HUES48 (cell line): ENCODE measurements at regions not wholly inside any gene's neighbourhood (a gene's known extent, or its start where the extent isn't known, plus 50 kb on each side); places are given as distances from the start of the nearest gene placed in this dataset.

ENCODE experiments used
- H3K27ac ChIP-seq: one replicate; pipeline ENCODE4 v1.7.0; 2013; ENCODE audit warnings: low read depth, low read length, inconsistent platforms
- H3K27me3 ChIP-seq: 2 replicates; pipeline ENCODE4 v1.6.1; 2013; ENCODE audit warnings: mild to moderate bottlenecking, low read length; ENCODE audit not compliant: control insufficient read depth, insufficient read depth
- H3K36me3 ChIP-seq: 2 replicates; pipeline ENCODE4 v1.6.1; 2013; ENCODE audit warnings: low read length; ENCODE audit not compliant: control insufficient read depth, insufficient read depth
- H3K4me1 ChIP-seq: 2 replicates; pipeline ENCODE4 v1.6.1; 2013; ENCODE audit warnings: mild to moderate bottlenecking, low read length; ENCODE audit not compliant: control insufficient read depth, insufficient read depth
- H3K4me3 ChIP-seq: 2 replicates; pipeline ENCODE4 v1.5.1; 2013; ENCODE audit warnings: mild to moderate bottlenecking, low read depth, low read length
- H3K9ac ChIP-seq: 2 replicates; pipeline ENCODE4 v1.6.1; 2013; ENCODE audit warnings: mild to moderate bottlenecking, low read depth, low read length, moderate library complexity
- H3K9me3 ChIP-seq: 2 replicates; pipeline ENCODE4 v1.6.1; 2013; ENCODE audit warnings: low read length; ENCODE audit not compliant: control insufficient read depth, insufficient read depth

DNA sequence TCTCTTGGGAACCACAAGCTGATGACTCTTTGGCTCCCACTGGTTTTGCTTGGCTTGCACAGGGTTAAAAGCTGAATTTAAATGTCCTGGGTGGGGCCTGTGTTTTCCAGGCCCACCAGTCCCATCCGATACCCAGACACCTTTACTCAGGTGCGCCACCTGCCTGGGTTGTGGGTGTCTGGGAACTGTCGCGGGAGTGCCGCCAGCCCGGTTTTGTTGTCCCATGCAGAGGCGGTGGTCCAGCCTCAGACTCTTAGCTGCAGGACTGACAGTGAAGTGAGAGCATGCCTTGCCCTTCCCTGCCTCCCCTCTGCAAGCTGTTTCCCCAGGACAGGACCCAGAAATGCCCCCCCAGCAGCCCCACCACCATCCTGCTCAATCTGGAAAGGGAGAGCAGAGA lies 255.6 kb upstream of the ZNF32 start:
- Histone ChIP-seq H3K27ac (no peak overlapping the region), H3K9ac (no peak overlapping the region), H3K36me3 (no peaks in the 10 kb centered on the region), H3K27me3 (no peaks in the 10 kb centered on the region), H3K9me3 (no peaks in the 10 kb centered on the region), H3K4me1 (no peaks in the 10 kb centered on the region), H3K4me3 (no peak overlapping the region)

GRCh38 chr10:43903451-43903850 lies 254.8 kb upstream of the ZNF32 start:
- H3K27me3 ChIP-seq: no peaks in the 10 kb centered on the region
- H3K9me3 ChIP-seq: no peaks in the 10 kb centered on the region
- H3K4me3 ChIP-seq: no peak overlapping the region
- no peak overlapping the region for H3K9ac ChIP-seq
- H3K36me3 ChIP-seq: no peaks in the 10 kb centered on the region
- H3K27ac ChIP-seq: no peak overlapping the region
- H3K4me1 ChIP-seq: no peaks in the 10 kb centered on the region

DNA sequence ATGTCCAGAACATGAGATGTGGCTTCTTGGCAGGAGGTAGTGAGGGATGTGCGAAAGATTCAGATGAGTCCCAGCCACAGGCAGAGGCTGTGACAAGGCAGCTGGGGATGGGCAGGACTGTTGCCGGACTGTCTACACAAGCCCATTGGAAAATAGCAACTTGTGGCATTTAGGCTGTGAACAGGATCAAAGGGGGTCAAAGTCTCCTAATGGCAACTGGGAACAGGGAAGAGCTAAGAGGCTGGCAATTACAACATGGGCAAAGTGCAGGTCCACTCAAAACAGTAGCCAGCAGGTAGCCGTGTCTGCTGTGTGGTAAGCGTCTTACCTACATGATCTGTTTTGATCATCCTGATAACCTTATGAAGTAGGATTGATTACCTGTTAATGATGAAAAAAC lies 254.2 kb upstream of the ZNF32 start:
- no peaks in the 10 kb centered on the region for H3K36me3 ChIP-seq
- no peak overlapping the region for H3K4me3 ChIP-seq

DNA sequence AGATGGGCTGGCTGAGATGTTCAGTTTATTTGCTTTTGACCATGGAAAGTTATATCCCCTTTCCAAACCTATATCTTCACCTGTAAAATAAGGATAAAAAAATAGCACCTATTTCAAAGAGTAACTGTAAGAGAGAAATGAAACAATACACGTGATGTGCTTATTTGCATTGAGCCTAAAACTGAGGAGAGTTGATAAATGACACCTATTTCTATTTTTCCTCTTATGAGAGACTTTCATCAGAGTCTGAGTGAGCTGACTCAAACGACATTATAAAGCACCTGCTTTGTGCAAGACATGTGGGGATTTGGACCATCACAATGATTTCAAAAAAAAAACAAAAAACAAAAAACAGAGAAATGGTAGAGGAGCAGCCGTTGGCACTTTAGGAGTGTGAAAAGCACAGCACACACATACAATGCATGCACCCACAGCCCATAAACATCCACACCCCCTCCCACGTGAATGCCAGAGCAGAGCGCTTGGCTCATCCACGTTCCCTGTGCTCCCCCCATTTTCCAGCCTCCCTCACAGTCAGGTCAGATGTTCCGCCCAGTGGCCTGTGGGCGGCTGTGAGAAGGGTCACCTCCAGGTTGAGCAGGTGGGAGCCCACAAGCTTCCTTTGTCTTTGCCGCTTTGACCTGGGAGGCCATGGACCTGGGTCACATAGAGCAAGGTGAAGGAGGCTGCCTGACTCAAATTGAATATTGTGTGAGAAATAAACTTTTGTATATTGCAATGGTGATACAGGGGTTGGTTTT lies 253.2 kb upstream of the ZNF32 start:
- no peaks in the 10 kb centered on the region for H3K36me3 ChIP-seq
- H3K27ac ChIP-seq: no peak overlapping the region
- no peaks in the 10 kb centered on the region for H3K9me3 ChIP-seq
- H3K27me3 ChIP-seq: no peaks in the 10 kb centered on the region
- H3K4me3 ChIP-seq: no peak overlapping the region
- H3K9ac ChIP-seq: no peak overlapping the region
- H3K4me1 ChIP-seq: no peaks in the 10 kb centered on the region

More for the DNA sequence above, 254.2 kb upstream of the ZNF32 start:
- Histone ChIP-seq H3K4me1 (no peaks in the 10 kb centered on the region), H3K9me3 (no peaks in the 10 kb centered on the region), H3K27ac (no peak overlapping the region), H3K9ac (no peak overlapping the region), H3K27me3 (no peaks in the 10 kb centered on the region)

GRCh38 chr10:43901302-43901701 lies 252.6 kb upstream of the ZNF32 start:
- no peak overlapping the region for H3K9ac ChIP-seq
- H3K4me1 ChIP-seq: no peaks in the 10 kb centered on the region
- no peak overlapping the region for H3K4me3 ChIP-seq
- H3K27me3 ChIP-seq: no peaks in the 10 kb centered on the region
- H3K36me3 ChIP-seq: no peaks in the 10 kb centered on the region
- no peaks in the 10 kb centered on the region for H3K9me3 ChIP-seq
- no peak overlapping the region for H3K27ac ChIP-seq

DNA sequence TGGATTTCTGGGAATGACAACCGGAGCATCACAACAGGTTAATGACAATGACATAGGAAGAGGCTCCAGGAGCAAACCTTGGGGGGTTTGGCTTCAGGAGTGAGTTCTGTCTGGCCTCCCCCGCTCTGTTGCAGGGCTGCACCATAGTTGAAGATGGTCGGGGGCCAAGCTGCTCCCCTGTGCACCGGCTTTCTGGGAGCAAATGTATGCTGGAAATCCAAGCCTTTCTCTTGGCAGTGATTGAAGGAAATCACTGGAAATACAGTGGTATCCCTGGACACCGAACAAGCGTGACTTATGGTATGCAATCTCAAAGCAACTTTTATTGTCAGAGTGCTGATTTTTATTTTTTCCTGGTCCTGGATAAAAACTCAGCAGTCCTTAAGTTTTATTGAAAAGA lies 251.9 kb upstream of the ZNF32 start:
- no peaks in the 10 kb centered on the region for H3K9me3 ChIP-seq
- no peak overlapping the region for H3K9ac ChIP-seq
- no peak overlapping the region for H3K4me3 ChIP-seq
- H3K27ac ChIP-seq: no peak overlapping the region
- no peaks in the 10 kb centered on the region for H3K27me3 ChIP-seq
- no peaks in the 10 kb centered on the region for H3K36me3 ChIP-seq
- no peaks in the 10 kb centered on the region for H3K4me1 ChIP-seq

- H3K9me3 ChIP-seq: no peaks in the 10 kb centered on the region
- H3K36me3 ChIP-seq: no peaks in the 10 kb centered on the region
- no peak overlapping the region for H3K4me3 ChIP-seq
- no peaks in the 10 kb centered on the region for H3K27me3 ChIP-seq
- H3K4me1 ChIP-seq: no peaks in the 10 kb centered on the region
- H3K9ac ChIP-seq: no peak overlapping the region
- no peak overlapping the region for H3K27ac ChIP-seq
These were observed 250.7 kb upstream of the ZNF32 start for GRCh38 chr10:43899224-43899959.

GRCh38 chr10:43898592-43898991 lies 249.9 kb upstream of the ZNF32 start:
- Histone ChIP-seq H3K4me3 (no peak overlapping the region), H3K27me3 (no peaks in the 10 kb centered on the region), H3K27ac (no peak overlapping the region), H3K4me1 (no peaks in the 10 kb centered on the region), H3K9ac (no peak overlapping the region), H3K36me3 (no peaks in the 10 kb centered on the region), H3K9me3 (no peaks in the 10 kb centered on the region)

DNA sequence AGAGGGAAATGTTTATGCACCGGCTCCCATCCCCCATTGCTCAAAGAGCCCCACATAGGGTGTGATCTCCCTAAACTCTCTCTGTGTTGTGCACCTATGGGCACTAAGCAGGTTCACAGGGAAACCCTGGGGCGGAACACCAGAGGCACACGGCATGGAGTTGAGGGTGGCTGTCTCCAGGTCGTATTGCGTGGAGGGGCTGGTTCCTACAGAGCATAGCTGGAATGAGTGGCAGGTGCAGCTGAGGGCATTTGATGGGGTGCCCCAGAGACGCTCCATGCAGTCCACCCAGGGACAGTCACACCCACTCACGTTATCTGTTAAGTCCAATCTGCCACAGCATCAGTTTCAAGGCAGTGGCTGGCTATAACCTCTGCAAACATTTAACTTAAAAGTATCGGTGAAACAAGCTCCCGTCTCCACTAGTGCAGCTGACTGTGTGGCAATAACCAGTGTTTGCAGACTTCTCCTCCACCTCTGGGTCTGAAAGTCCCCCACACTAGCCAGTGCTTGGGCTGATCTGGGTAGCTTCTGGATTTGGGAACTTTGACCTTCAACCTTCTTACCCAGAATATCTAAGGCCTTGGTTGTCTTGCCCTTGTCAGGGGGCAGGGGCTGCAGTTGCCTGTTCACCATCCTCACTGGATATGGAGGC lies 249.2 kb upstream of the ZNF32 start:
- H3K4me3 ChIP-seq: no peak overlapping the region
- H3K4me1 ChIP-seq: no peaks in the 10 kb centered on the region

GRCh38 chr10:43892062-43892770 lies 243.5 kb upstream of the ZNF32 start:
- Histone ChIP-seq H3K27me3 (no peaks in the 10 kb centered on the region), H3K36me3 (no peaks in the 10 kb centered on the region), H3K4me1 (no peaks in the 10 kb centered on the region), H3K9me3 (no peaks in the 10 kb centered on the region), H3K4me3 (no peak overlapping the region), H3K27ac (no peak overlapping the region), H3K9ac (no peak overlapping the region)

More for the DNA sequence above, 249.2 kb upstream of the ZNF32 start:
- Histone ChIP-seq H3K9ac (no peak overlapping the region), H3K9me3 (no peaks in the 10 kb centered on the region), H3K27ac (no peak overlapping the region), H3K27me3 (no peaks in the 10 kb centered on the region), H3K36me3 (no peaks in the 10 kb centered on the region)
